HFF-Myc (cell line): ENCODE measurements at regions not wholly inside any gene's neighbourhood (a gene's known extent, or its start where the extent isn't known, plus 50 kb on each side); places are given as distances from the start of the nearest gene placed in this dataset.

ENCODE experiments used
- DNase-seq: peaks from one replicate; pipeline ENCODE4 v3.0.0-alpha.2; 2011; ENCODE audit warnings: low read depth; ENCODE audit errors: extremely low read depth
- H3K4me3 ChIP-seq: replicated peaks from 2 replicates; pipeline ENCODE4 v1.5.1; 2011; ENCODE audit warnings: low read depth, mild to moderate bottlenecking, control low read depth, low read length
- CTCF ChIP-seq: IDR thresholded peaks from 2 replicates; pipeline ENCODE4 v1.5.1; 2012; ENCODE audit warnings: mild to moderate bottlenecking, low read depth, low read length, control low read depth; ENCODE audit errors: missing control alignments

GRCh38 chr5:89712134-89712700 is 697.3 kb downstream of the CETN3 start:
- no peak for TF ChIP-seq CTCF
- DNase-seq, result no peak
- no peak overlapping the region for H3K4me3 ChIP-seq

GRCh38 chr5:89711526-89711925 is 698.0 kb downstream of the CETN3 start:
- TF ChIP-seq CTCF, result no peak
- no peak overlapping the region for H3K4me3 ChIP-seq
- no peak for DNase-seq

GRCh38 chr5:89710006-89710405 is 699.5 kb downstream of the CETN3 start:
- no peak for DNase-seq
- no peak for TF ChIP-seq CTCF
- no peak overlapping the region for H3K4me3 ChIP-seq

GRCh38 chr5:89707891-89708290 is 701.7 kb downstream of the CETN3 start:
- no peak for TF ChIP-seq CTCF
- no peak overlapping the region for H3K4me3 ChIP-seq
- DNase-seq, result no peak

- TF ChIP-seq CTCF, result no peak
- H3K4me3 ChIP-seq, result no peak overlapping the region
- no peak for DNase-seq
These were observed 702.8 kb downstream of the CETN3 start for GRCh38 chr5:89706731-89707130.

- DNase-seq, result no peak
- no peak for TF ChIP-seq CTCF
- no peak overlapping the region for H3K4me3 ChIP-seq
These were observed 705.7 kb downstream of the CETN3 start for GRCh38 chr5:89703817-89704216.

GRCh38 chr5:89698028-89698427 is 711.5 kb downstream of the CETN3 start:
- no peak overlapping the region for H3K4me3 ChIP-seq
- no peak for TF ChIP-seq CTCF
- no peak for DNase-seq
